SK-N-SH (cell line): ENCODE measurements at regions not wholly inside any gene's neighbourhood (a gene's known extent, or its start where the extent isn't known, plus 50 kb on each side); places are given as distances from the start of the nearest gene placed in this dataset.

ENCODE experiments used
- CTCF ChIA-PET: fragments of 300-600, 350-600 bp; formaldehyde crosslinking; extraction: SDS; loops from one replicate; lab custom pipeline; 2021; lab: Yijun Ruan, JAX
- POLR2A ChIA-PET: fragments of 350-600 bp; sonication (Branson Sonifier 250); formaldehyde crosslinking; extraction: SDS; loops from one replicate; lab custom pipeline; 2020; ENCODE audit warnings: antibody characterized with exemption, inconsistent platforms; lab: Yijun Ruan, JAX
- DNase-seq: peaks from one replicate; pipeline ENCODE4 v3.0.0; 2012
- H2AFZ ChIP-seq: fragments of 200-600 bp; sonication (generic); 2 replicates; pipeline ENCODE4 v1.8.1; 2016; ENCODE audit warnings: antibody characterized with exemption, mild to moderate bottlenecking, low read depth
- H3F3A ChIP-seq: fragments of 200-600 bp; sonication (generic); replicated peaks from 2 replicates; pipeline ENCODE3; 2016; ENCODE audit warnings: antibody characterized with exemption, mild to moderate bottlenecking; ENCODE audit not compliant: insufficient read depth
- H3K27ac ChIP-seq, 2 experiments: fragments of 200-500 bp in 1 of 2; fragments of 200-600 bp in 1 of 2; sonication (Bioruptor generic) in 1 of 2; sonication (generic), shearing (Covaris generic) in 1 of 2; 2 replicates each; pipeline versions ENCODE4 v1.5.1 to v1.6.1; 2014 to 2016; ENCODE audit warnings: low read depth in 2 of 2, inconsistent platforms in 1 of 2, low read length in 1 of 2, mild to moderate bottlenecking in 1 of 2, mixed read lengths in 1 of 2
- H3K27me3 ChIP-seq: fragments of 200-600 bp; sonication (generic), shearing (Covaris generic); 2 replicates; pipeline ENCODE4 v1.6.1; 2016; ENCODE audit warnings: mixed run types; ENCODE audit not compliant: insufficient read depth
- H3K36me3 ChIP-seq, 2 experiments: fragments of 200-500 bp in 1 of 2; fragments of 200-600 bp in 1 of 2; sonication (Bioruptor generic) in 1 of 2; sonication (generic) in 1 of 2; replicated peaks in 1 of 2; 2 replicates each; pipeline versions ENCODE3 to v1.5.1; 2014 to 2016; ENCODE audit warnings: low read length in 1 of 2, mild to moderate bottlenecking in 1 of 2; ENCODE audit not compliant: insufficient read depth in 2 of 2, control insufficient read depth in 1 of 2
- H3K4me1 ChIP-seq, 2 experiments: fragments of 200-500 bp in 1 of 2; fragments of 200-600 bp in 1 of 2; sonication (Bioruptor generic) in 1 of 2; sonication (generic), shearing (Covaris generic) in 1 of 2; 2 replicates each; pipeline versions ENCODE4 v1.5.1 to v1.6.1; 2014 to 2016; ENCODE audit warnings: low read depth in 1 of 2, low read length in 1 of 2, mixed run types in 1 of 2; ENCODE audit not compliant: insufficient read depth in 2 of 2, control insufficient read depth in 1 of 2
- H3K4me2 ChIP-seq: fragments of 200-600 bp; sonication (generic), shearing (Covaris generic); 2 replicates; pipeline ENCODE4 v1.6.1; 2017; ENCODE audit warnings: mixed run types
- H3K4me3 ChIP-seq, 2 experiments: fragments of 200-500 bp in 1 of 2; fragments of 200-600 bp in 1 of 2; sonication (Bioruptor generic) in 1 of 2; sonication (generic), shearing (Covaris generic) in 1 of 2; 2 replicates each; pipeline versions ENCODE4 v1.5.1 to v1.8.1; 2014 to 2016; ENCODE audit warnings: low read depth in 2 of 2, inconsistent platforms in 1 of 2, low read length in 1 of 2, mild to moderate bottlenecking in 1 of 2, mixed read lengths in 1 of 2, moderate library complexity in 1 of 2
- H3K79me2 ChIP-seq: fragments of 200-600 bp; sonication (generic); 2 replicates; pipeline ENCODE4 v1.8.1; 2017; ENCODE audit warnings: mild to moderate bottlenecking; ENCODE audit not compliant: insufficient read depth
- H3K9ac ChIP-seq: fragments of 200-600 bp; sonication (generic); 2 replicates; pipeline ENCODE4 v1.6.1; 2017; ENCODE audit warnings: mixed run types
- H3K9me2 ChIP-seq: fragments of 200-600 bp; sonication (generic); 2 replicates; pipeline ENCODE4 v1.6.1; 2017; ENCODE audit warnings: mixed run types
- H3K9me3 ChIP-seq: fragments of 200-600 bp; sonication (generic); 2 replicates; pipeline ENCODE4 v1.6.1; 2017; ENCODE audit warnings: mixed run types, mild to moderate bottlenecking, moderate library complexity
- H4K20me1 ChIP-seq: fragments of 200-600 bp; sonication (generic); 2 replicates; pipeline ENCODE4 v1.6.1; 2017; ENCODE audit warnings: mild to moderate bottlenecking, mixed run types; ENCODE audit not compliant: insufficient read depth
- EP300 ChIP-seq, 2 experiments: IDR thresholded peaks; 2 replicates each; pipeline versions ENCODE4 v1.4.0 to v1.6.1; 2012; ENCODE audit warnings: borderline replicate concordance in 1 of 2, low read depth in 1 of 2, low read length in 1 of 2
- FOSL2 ChIP-seq: IDR thresholded peaks from 2 replicates; pipeline ENCODE4 v1.4.0; 2012; ENCODE audit warnings: low read depth, mild to moderate bottlenecking, moderate library complexity, borderline replicate concordance
- GATA2 ChIP-seq: sonication (generic); formaldehyde crosslinking; IDR thresholded peaks from 2 replicates; pipeline ENCODE4 v1.5.0; 2020; ENCODE audit warnings: mild to moderate bottlenecking, missing genetic modification reagents
- MEF2A ChIP-seq: IDR thresholded peaks from 2 replicates; pipeline ENCODE4 v1.4.0; 2012; ENCODE audit warnings: low read depth, borderline replicate concordance
- MXI1 ChIP-seq: IDR thresholded peaks from 2 replicates; pipeline ENCODE4 v1.6.1; 2012; ENCODE audit warnings: mild to moderate bottlenecking, low read depth, low read length, improper control_type of control experiment
- NFIC ChIP-seq: IDR thresholded peaks from 2 replicates; pipeline ENCODE4 v1.4.0; 2012; ENCODE audit warnings: borderline replicate concordance
- NRF1 ChIP-seq: IDR thresholded peaks from 2 replicates; pipeline ENCODE4 v1.6.1; 2012; ENCODE audit warnings: low read depth, mild to moderate bottlenecking, low read length
- RAD21 ChIP-seq: IDR thresholded peaks from 2 replicates; pipeline ENCODE4 v1.6.1; 2012; ENCODE audit warnings: mild to moderate bottlenecking, low read length
- RXRA ChIP-seq: IDR thresholded peaks from 2 replicates; pipeline ENCODE4 v1.4.0; 2012; ENCODE audit warnings: low read depth, mild to moderate bottlenecking, borderline replicate concordance
- SIN3A ChIP-seq: IDR thresholded peaks from 2 replicates; pipeline ENCODE4 v1.6.1; 2012; ENCODE audit warnings: low read depth, mild to moderate bottlenecking, low read length, moderate library complexity, borderline replicate concordance
- TAF1 ChIP-seq: IDR thresholded peaks from 2 replicates; pipeline ENCODE4 v1.6.1; 2012; ENCODE audit warnings: low read depth, mild to moderate bottlenecking, low read length, moderate library complexity, borderline replicate concordance
- TCF12 ChIP-seq: IDR thresholded peaks from 2 replicates; pipeline ENCODE4 v1.4.0; 2012
- TEAD4 ChIP-seq: IDR thresholded peaks from 2 replicates; pipeline ENCODE4 v1.4.0; 2012; ENCODE audit warnings: mild to moderate bottlenecking, borderline replicate concordance; ENCODE audit not compliant: insufficient read depth
- TF ChIP-seq, protein P1 (sequence below): IDR thresholded peaks from 2 replicates; pipeline ENCODE4 v1.4.0; 2012; ENCODE audit warnings: low read depth, borderline replicate concordance
- TF ChIP-seq, protein P2 (sequence below): fragments of 150-350 bp; IDR thresholded peaks from 2 replicates; pipeline ENCODE4 v1.6.1; 2016; ENCODE audit warnings: mild to moderate bottlenecking, low read depth, low read length
- TF ChIP-seq, protein P3 (sequence below): fragments of 200-600 bp; sonication (generic); IDR thresholded peaks from 2 replicates; pipeline ENCODE4 v1.6.1; 2017; ENCODE audit warnings: antibody characterized with exemption, mild to moderate bottlenecking, moderate library complexity
- TF ChIP-seq, protein P4 (sequence below): IDR thresholded peaks from 2 replicates; pipeline ENCODE4 v1.4.0; 2012; ENCODE audit warnings: low read depth, borderline replicate concordance
- TF ChIP-seq, protein P5 (sequence below): IDR thresholded peaks from 2 replicates; pipeline ENCODE4 v1.6.1; 2012; ENCODE audit warnings: mild to moderate bottlenecking, low read depth, low read length, moderate library complexity

DNA sequence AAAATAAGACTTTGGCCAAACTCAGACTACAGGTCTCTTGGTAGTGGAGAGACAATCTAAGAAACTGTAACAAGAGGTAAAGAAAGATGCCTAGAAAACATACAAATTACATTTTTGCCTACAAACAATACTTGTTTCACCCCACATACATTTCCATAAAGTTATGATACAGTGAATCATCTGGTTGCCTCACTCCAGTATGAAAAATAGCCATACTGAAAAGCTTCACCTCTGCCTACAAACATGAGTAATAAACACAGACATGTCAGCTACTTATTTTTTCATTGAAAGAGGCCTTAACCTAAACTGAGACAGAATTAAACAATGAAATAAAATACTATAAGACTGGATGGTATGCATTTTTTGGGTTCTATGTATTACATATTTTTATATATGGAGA is 1463.0 kb downstream of the FAM181B start:
- no peak for DNase-seq
- no peaks in the 10 kb centered on the region for H3K79me2 ChIP-seq
- TF ChIP-seq, protein P1, sequence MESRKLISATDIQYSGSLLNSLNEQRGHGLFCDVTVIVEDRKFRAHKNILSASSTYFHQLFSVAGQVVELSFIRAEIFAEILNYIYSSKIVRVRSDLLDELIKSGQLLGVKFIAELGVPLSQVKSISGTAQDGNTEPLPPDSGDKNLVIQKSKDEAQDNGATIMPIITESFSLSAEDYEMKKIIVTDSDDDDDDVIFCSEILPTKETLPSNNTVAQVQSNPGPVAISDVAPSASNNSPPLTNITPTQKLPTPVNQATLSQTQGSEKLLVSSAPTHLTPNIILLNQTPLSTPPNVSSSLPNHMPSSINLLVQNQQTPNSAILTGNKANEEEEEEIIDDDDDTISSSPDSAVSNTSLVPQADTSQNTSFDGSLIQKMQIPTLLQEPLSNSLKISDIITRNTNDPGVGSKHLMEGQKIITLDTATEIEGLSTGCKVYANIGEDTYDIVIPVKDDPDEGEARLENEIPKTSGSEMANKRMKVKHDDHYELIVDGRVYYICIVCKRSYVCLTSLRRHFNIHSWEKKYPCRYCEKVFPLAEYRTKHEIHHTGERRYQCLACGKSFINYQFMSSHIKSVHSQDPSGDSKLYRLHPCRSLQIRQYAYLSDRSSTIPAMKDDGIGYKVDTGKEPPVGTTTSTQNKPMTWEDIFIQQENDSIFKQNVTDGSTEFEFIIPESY = no peak
- TF ChIP-seq NRF1 = no peak
- no peak for TF ChIP-seq MXI1
- TF ChIP-seq TCF12 = no peak
- TF ChIP-seq MEF2A = no peak
- TF ChIP-seq, protein P2, sequence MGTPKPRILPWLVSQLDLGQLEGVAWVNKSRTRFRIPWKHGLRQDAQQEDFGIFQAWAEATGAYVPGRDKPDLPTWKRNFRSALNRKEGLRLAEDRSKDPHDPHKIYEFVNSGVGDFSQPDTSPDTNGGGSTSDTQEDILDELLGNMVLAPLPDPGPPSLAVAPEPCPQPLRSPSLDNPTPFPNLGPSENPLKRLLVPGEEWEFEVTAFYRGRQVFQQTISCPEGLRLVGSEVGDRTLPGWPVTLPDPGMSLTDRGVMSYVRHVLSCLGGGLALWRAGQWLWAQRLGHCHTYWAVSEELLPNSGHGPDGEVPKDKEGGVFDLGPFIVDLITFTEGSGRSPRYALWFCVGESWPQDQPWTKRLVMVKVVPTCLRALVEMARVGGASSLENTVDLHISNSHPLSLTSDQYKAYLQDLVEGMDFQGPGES = no peak
- TF ChIP-seq RXRA = no peak
- no peak for TF ChIP-seq TEAD4
- TF ChIP-seq FOSL2 = no peak
- no peak for TF ChIP-seq TAF1
- no peak for TF ChIP-seq SIN3A
- TF ChIP-seq NFIC = no peak
- no peak for TF ChIP-seq EP300 (IDR thresholded peaks at IDR 0.05; ENCODE audit: borderline replicate concordance in 1 of 2, low read depth in 1 of 2, low read length in 1 of 2)
- no peak for TF ChIP-seq RAD21
- TF ChIP-seq GATA2 (CRISPR knock-in tag) = no peak
- TF ChIP-seq, protein P3, sequence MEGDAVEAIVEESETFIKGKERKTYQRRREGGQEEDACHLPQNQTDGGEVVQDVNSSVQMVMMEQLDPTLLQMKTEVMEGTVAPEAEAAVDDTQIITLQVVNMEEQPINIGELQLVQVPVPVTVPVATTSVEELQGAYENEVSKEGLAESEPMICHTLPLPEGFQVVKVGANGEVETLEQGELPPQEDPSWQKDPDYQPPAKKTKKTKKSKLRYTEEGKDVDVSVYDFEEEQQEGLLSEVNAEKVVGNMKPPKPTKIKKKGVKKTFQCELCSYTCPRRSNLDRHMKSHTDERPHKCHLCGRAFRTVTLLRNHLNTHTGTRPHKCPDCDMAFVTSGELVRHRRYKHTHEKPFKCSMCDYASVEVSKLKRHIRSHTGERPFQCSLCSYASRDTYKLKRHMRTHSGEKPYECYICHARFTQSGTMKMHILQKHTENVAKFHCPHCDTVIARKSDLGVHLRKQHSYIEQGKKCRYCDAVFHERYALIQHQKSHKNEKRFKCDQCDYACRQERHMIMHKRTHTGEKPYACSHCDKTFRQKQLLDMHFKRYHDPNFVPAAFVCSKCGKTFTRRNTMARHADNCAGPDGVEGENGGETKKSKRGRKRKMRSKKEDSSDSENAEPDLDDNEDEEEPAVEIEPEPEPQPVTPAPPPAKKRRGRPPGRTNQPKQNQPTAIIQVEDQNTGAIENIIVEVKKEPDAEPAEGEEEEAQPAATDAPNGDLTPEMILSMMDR = no peak
- TF ChIP-seq, protein P4, sequence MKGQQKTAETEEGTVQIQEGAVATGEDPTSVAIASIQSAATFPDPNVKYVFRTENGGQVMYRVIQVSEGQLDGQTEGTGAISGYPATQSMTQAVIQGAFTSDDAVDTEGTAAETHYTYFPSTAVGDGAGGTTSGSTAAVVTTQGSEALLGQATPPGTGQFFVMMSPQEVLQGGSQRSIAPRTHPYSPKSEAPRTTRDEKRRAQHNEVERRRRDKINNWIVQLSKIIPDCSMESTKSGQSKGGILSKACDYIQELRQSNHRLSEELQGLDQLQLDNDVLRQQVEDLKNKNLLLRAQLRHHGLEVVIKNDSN = no peak
- TF ChIP-seq, protein P5, sequence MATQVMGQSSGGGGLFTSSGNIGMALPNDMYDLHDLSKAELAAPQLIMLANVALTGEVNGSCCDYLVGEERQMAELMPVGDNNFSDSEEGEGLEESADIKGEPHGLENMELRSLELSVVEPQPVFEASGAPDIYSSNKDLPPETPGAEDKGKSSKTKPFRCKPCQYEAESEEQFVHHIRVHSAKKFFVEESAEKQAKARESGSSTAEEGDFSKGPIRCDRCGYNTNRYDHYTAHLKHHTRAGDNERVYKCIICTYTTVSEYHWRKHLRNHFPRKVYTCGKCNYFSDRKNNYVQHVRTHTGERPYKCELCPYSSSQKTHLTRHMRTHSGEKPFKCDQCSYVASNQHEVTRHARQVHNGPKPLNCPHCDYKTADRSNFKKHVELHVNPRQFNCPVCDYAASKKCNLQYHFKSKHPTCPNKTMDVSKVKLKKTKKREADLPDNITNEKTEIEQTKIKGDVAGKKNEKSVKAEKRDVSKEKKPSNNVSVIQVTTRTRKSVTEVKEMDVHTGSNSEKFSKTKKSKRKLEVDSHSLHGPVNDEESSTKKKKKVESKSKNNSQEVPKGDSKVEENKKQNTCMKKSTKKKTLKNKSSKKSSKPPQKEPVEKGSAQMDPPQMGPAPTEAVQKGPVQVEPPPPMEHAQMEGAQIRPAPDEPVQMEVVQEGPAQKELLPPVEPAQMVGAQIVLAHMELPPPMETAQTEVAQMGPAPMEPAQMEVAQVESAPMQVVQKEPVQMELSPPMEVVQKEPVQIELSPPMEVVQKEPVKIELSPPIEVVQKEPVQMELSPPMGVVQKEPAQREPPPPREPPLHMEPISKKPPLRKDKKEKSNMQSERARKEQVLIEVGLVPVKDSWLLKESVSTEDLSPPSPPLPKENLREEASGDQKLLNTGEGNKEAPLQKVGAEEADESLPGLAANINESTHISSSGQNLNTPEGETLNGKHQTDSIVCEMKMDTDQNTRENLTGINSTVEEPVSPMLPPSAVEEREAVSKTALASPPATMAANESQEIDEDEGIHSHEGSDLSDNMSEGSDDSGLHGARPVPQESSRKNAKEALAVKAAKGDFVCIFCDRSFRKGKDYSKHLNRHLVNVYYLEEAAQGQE = no peak
- TF ChIP-seq, all 33 proteins: peak for 0
- H3K4me2 ChIP-seq = no peak overlapping the region
- no peak overlapping the region for H3K9ac ChIP-seq
- POLR2A ChIA-PET = no interaction called here
- H3K4me1 ChIP-seq = no peaks in the 10 kb centered on the region
- H3K27me3 ChIP-seq = no peaks in the 10 kb centered on the region
- no peaks in the 10 kb centered on the region for H3F3A ChIP-seq
- no peak overlapping the region for H2AFZ ChIP-seq
- H3K4me3 ChIP-seq = no peak overlapping the region
- CTCF ChIA-PET = no interaction called here
- H3K27ac ChIP-seq = no peak overlapping the region
- no peaks in the 10 kb centered on the region for H3K9me2 ChIP-seq
- no peaks in the 10 kb centered on the region for H3K36me3 ChIP-seq
- no peaks in the 10 kb centered on the region for H3K9me3 ChIP-seq
- no peaks in the 10 kb centered on the region for H4K20me1 ChIP-seq
